ENCODE measurements at regions not wholly inside any gene's neighbourhood (a gene's known extent, or its start where the extent isn't known, plus 50 kb on each side); places are given as distances from the start of the nearest gene placed in this dataset.

- H3K79me2 ChIP-seq (ENCODE audit: low read length): no peaks in the 10 kb centered on the region
- BruUV-seq (replicated peaks): no TSS peak
- H3K9me2 ChIP-seq (replicated peaks; ENCODE audit: low read length): no peaks in the 10 kb centered on the region
- intact Hi-C loops (cut with micrococcal nuclease): no loop called here
- no peak overlapping the region for H3K9ac ChIP-seq (ENCODE audit: low read length)
- H3K9me3 ChIP-seq (ENCODE audit: low read length): no peaks in the 10 kb centered on the region
- H3K4me1 ChIP-seq (ENCODE audit: insufficient read depth, low read length): peaks cover 28% of the 10 kb centered on the region
- no peak overlapping the region for H3K4me2 ChIP-seq (ENCODE audit: low read length)
- no peak overlapping the region for H3K4me3 ChIP-seq (ENCODE audit: low read length)
- DNase-seq: no peak
- CTCF ChIA-PET: no interaction called here
- H4K20me1 ChIP-seq (ENCODE audit: low read length): no peaks in the 10 kb centered on the region
- 0 out of 2 replicates have a peak overlapping the region, but pooled peaks have one; percentile 3 for H2AFZ ChIP-seq (ENCODE audit: low read length)
- no peak for ATAC-seq
- POLR2A ChIA-PET (ENCODE audit: unreplicated experiment): no interaction called here
- H3K27me3 ChIP-seq (ENCODE audit: low read length): no peaks in the 10 kb centered on the region
- TF ChIP-seq EZH2phosphoT487 (IDR thresholded peaks at IDR 0.05; ENCODE audit: borderline replicate concordance, low read length) (no peak), EZH2 (IDR thresholded peaks at IDR 0.05; ENCODE audit: low read length, unreplicated experiment) (no peak), CTCF (conservative IDR thresholded peaks at IDR 0.05; ENCODE audit: low read depth, low read length) (no peak)
- H3K27ac ChIP-seq (ENCODE audit: low read length): no peak overlapping the region
- no peaks in the 10 kb centered on the region for H3F3A ChIP-seq (ENCODE audit: low read length, unreplicated experiment)
- no peaks in the 10 kb centered on the region for H3K36me3 ChIP-seq (ENCODE audit: low read depth, low read length)
Observed at GRCh38 chr12:75812271-75813018, 219.1 kb downstream of the PHLDA1 start.

GRCh38 chr12:75809746-75810145 lies 221.8 kb downstream of the PHLDA1 start:
- Histone ChIP-seq H3K4me3 (ENCODE audit: low read length) (no peak overlapping the region), H4K20me1 (ENCODE audit: low read length) (no peaks in the 10 kb centered on the region), H3K4me1 (ENCODE audit: insufficient read depth, low read length) (peaks cover 1% of the 10 kb centered on the region; the same call in 1 of the 2 replicates), H3K27me3 (ENCODE audit: low read length) (no peaks in the 10 kb centered on the region), H3K9me2 (replicated peaks; ENCODE audit: low read length) (no peaks in the 10 kb centered on the region), H3K9ac (ENCODE audit: low read length) (no peak overlapping the region), H2AFZ (ENCODE audit: low read length) (no peak overlapping the region), H3K9me3 (ENCODE audit: low read length) (0 out of 2 replicates have a peak, but pooled peaks cover 5% of the 10 kb centered on the region), H3K27ac (ENCODE audit: low read length) (no peak overlapping the region), H3K79me2 (ENCODE audit: low read length) (no peaks in the 10 kb centered on the region), H3K36me3 (ENCODE audit: low read depth, low read length) (no peaks in the 10 kb centered on the region), H3K4me2 (ENCODE audit: low read length) (no peak overlapping the region), H3F3A (ENCODE audit: low read length, unreplicated experiment) (no peaks in the 10 kb centered on the region)
- no TSS peak for BruUV-seq (replicated peaks)
- DNase-seq (no peak), ATAC-seq (no peak)
- ChIA-PET POLR2A (ENCODE audit: unreplicated experiment) (no interaction called here), CTCF (no interaction called here)
- TF ChIP-seq EZH2phosphoT487 (IDR thresholded peaks at IDR 0.05; ENCODE audit: borderline replicate concordance, low read length): no peak
- TF ChIP-seq CTCF (conservative IDR thresholded peaks at IDR 0.05; ENCODE audit: low read depth, low read length): no peak
- no peak for TF ChIP-seq EZH2 (IDR thresholded peaks at IDR 0.05; ENCODE audit: low read length, unreplicated experiment)
- intact Hi-C loops (cut with micrococcal nuclease): no loop called here

- H3K27me3 ChIP-seq (ENCODE audit: low read length): no peaks in the 10 kb centered on the region
- no peak overlapping the region for H3K9ac ChIP-seq (ENCODE audit: low read length)
- no TSS peak for BruUV-seq (replicated peaks)
- H3K36me3 ChIP-seq (ENCODE audit: low read depth, low read length): no peaks in the 10 kb centered on the region
- TF ChIP-seq EZH2 (IDR thresholded peaks at IDR 0.05; ENCODE audit: low read length, unreplicated experiment): no peak
- no peak for TF ChIP-seq CTCF (conservative IDR thresholded peaks at IDR 0.05; ENCODE audit: low read depth, low read length)
- CTCF ChIA-PET: no interaction called here
- POLR2A ChIA-PET (ENCODE audit: unreplicated experiment): no interaction called here
- no peak overlapping the region for H3K4me3 ChIP-seq (ENCODE audit: low read length)
- 0 out of 2 replicates have a peak, but pooled peaks cover 5% of the 10 kb centered on the region for H3K9me3 ChIP-seq (ENCODE audit: low read length)
- no peaks in the 10 kb centered on the region for H3K9me2 ChIP-seq (replicated peaks; ENCODE audit: low read length)
- no peaks in the 10 kb centered on the region for H3K79me2 ChIP-seq (ENCODE audit: low read length)
- no peak overlapping the region for H3K4me2 ChIP-seq (ENCODE audit: low read length)
- no peak overlapping the region for H3K27ac ChIP-seq (ENCODE audit: low read length)
- ATAC-seq (no peak), DNase-seq (no peak)
- H2AFZ ChIP-seq (ENCODE audit: low read length): no peak overlapping the region
- intact Hi-C loops (cut with micrococcal nuclease): no loop called here
- H4K20me1 ChIP-seq (ENCODE audit: low read length): no peaks in the 10 kb centered on the region
- H3F3A ChIP-seq (ENCODE audit: low read length, unreplicated experiment): no peaks in the 10 kb centered on the region
- no peaks in the 10 kb centered on the region for H3K4me1 ChIP-seq (ENCODE audit: insufficient read depth, low read length)
Observed at GRCh38 chr12:75807494-75807893, 224.1 kb downstream of the PHLDA1 start.

Data from PC-3 (cell line).